Hepatocyte (in vitro differentiated cells): ENCODE measurements at regions not wholly inside any gene's neighbourhood (a gene's known extent, or its start where the extent isn't known, plus 50 kb on each side); places are given as distances from the start of the nearest gene placed in this dataset.

Source experiments
- CTCF ChIP-seq: fragments of 200-600 bp; sonication (generic); IDR thresholded peaks from 2 replicates; pipeline ENCODE4 v1.5.1; 2016; ENCODE audit warnings: antibody characterized with exemption, mild to moderate bottlenecking; ENCODE audit not compliant: poor library complexity
- EZH2 ChIP-seq: fragments of 200-600 bp; sonication (generic); IDR thresholded peaks from 2 replicates; pipeline ENCODE4 v1.6.1; 2016; ENCODE audit warnings: antibody characterized with exemption, mild to moderate bottlenecking, borderline replicate concordance
- EZH2phosphoT487 ChIP-seq: fragments of 200-600 bp; sonication (generic); IDR thresholded peaks from one replicate; pipeline ENCODE4 v1.6.1; 2018; ENCODE audit warnings: antibody characterized with exemption, mild to moderate bottlenecking, low read depth, moderate library complexity; ENCODE audit not compliant: unreplicated experiment, severe bottlenecking

GRCh38 chr12:84128117-84128991 lies 784.2 kb downstream of the SLC6A15 start:
- no peak for TF ChIP-seq CTCF
- TF ChIP-seq EZH2phosphoT487 = no peak
- no peak for TF ChIP-seq EZH2
